ENCODE measurements at regions not wholly inside any gene's neighbourhood (a gene's known extent, or its start where the extent isn't known, plus 50 kb on each side); places are given as distances from the start of the nearest gene placed in this dataset.

DNA sequence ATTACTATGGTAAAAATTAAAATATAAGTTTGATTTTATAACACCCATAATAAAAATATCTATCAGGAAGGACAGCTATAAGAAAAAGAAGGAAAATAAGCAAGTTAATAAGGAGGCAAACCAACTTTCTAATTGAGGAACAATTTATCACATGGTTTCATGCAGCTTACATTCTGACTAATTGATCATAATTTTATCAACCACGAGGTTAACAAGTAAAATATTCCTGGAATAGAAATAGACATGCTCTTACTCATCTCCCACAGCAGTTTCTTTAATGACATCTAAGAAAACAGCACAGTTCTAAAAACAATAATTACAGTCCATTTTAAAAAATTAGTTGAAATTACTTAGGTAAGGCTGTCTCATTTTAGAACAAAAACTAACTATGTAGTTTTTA, 130.8 kb upstream of the KRR1 start:
- H3K4me3 ChIP-seq (ENCODE audit: low read depth, low read length), result no peak overlapping the region
- H3K36me3 ChIP-seq (replicated peaks), result no peaks in the 10 kb centered on the region
- DNase-seq, result no peak
- peak overlapping the region; percentile 71 for H3K27ac ChIP-seq
- TF ChIP-seq, protein P1, sequence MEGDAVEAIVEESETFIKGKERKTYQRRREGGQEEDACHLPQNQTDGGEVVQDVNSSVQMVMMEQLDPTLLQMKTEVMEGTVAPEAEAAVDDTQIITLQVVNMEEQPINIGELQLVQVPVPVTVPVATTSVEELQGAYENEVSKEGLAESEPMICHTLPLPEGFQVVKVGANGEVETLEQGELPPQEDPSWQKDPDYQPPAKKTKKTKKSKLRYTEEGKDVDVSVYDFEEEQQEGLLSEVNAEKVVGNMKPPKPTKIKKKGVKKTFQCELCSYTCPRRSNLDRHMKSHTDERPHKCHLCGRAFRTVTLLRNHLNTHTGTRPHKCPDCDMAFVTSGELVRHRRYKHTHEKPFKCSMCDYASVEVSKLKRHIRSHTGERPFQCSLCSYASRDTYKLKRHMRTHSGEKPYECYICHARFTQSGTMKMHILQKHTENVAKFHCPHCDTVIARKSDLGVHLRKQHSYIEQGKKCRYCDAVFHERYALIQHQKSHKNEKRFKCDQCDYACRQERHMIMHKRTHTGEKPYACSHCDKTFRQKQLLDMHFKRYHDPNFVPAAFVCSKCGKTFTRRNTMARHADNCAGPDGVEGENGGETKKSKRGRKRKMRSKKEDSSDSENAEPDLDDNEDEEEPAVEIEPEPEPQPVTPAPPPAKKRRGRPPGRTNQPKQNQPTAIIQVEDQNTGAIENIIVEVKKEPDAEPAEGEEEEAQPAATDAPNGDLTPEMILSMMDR (IDR thresholded peaks at IDR 0.05; ENCODE audit: low read depth, low read length, missing control alignments), result no peak
- in situ Hi-C loops (cut with HindIII; ENCODE audit: low pct_ligation_motif_present, low sequenced_read_pairs), result no loop called here
- H3K27me3 ChIP-seq (replicated peaks), result no peaks in the 10 kb centered on the region

DNA sequence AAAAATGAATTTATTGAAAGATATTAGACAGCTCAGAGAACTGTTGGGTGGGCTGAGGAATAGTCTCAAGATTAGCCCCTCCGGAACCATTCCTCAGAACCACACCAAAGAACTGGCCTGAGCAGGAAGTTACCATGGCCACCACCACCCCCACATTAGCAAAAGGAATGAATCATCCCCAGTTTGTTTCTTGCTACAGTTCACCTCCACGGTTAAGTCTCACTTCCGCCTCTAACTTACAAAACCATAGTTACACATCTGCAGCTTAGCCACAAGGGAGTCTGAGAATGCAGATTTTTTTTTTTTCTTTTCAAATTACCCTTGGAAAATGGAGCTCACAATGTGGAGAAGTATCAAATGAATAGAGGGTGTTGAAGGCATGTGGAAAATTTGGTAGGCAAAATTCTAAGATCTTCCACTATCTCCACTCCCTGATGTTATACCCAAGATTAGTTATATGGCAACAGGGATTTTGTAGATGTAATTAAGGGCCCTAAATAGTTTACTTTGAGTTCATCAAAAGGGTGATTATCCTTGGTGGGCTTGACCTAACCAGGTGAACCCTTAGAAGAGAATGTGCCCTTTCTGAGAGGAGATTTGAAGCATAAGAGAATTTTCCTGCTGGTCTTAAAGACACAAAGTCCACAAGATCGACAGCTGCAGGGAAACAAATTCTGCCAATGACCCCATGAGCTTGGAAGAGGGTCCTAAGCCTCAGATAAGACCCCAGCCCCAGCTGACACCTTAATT, 129.8 kb upstream of the KRR1 start:
- H3K36me3 ChIP-seq (replicated peaks), result no peaks in the 10 kb centered on the region
- H3K4me3 ChIP-seq (ENCODE audit: low read depth, low read length), result no peak overlapping the region
- in situ Hi-C loops (cut with HindIII; ENCODE audit: low pct_ligation_motif_present, low sequenced_read_pairs), result no loop called here
- DNase-seq, result peak; percentile 93
- peak overlapping the region; percentile 71 for H3K27ac ChIP-seq
- TF ChIP-seq, protein P1 (IDR thresholded peaks at IDR 0.05; ENCODE audit: low read depth, low read length, missing control alignments), result no peak
- no peaks in the 10 kb centered on the region for H3K27me3 ChIP-seq (replicated peaks)

DNA sequence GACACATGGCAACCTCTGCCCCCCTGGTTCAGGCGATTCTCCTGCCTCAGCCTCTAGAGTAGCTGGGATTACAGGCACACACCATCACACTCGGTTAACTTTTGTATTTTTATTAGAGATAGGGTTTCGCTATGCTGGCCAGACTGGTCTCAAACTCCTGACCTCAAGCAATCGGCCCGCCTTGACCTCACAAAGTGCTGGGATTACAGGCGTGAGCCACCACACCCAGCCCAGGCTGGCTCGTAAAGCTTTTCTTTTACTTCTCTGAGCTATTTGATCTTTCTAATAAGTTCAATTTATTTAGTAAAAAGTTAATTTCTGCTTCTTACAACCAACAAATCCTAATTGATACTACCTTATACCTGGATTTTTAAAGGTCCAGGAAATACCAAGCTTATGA, 127.4 kb upstream of the KRR1 start:
- no peak for DNase-seq
- H3K36me3 ChIP-seq (replicated peaks), result no peaks in the 10 kb centered on the region
- no peaks in the 10 kb centered on the region for H3K27me3 ChIP-seq (replicated peaks)
- TF ChIP-seq, protein P1 (IDR thresholded peaks at IDR 0.05; ENCODE audit: low read depth, low read length, missing control alignments), result no peak
- no peak overlapping the region for H3K4me3 ChIP-seq (ENCODE audit: low read depth, low read length)
- in situ Hi-C loops (cut with HindIII; ENCODE audit: low pct_ligation_motif_present, low sequenced_read_pairs), result no loop called here
- H3K27ac ChIP-seq, result no peak overlapping the region

DNA sequence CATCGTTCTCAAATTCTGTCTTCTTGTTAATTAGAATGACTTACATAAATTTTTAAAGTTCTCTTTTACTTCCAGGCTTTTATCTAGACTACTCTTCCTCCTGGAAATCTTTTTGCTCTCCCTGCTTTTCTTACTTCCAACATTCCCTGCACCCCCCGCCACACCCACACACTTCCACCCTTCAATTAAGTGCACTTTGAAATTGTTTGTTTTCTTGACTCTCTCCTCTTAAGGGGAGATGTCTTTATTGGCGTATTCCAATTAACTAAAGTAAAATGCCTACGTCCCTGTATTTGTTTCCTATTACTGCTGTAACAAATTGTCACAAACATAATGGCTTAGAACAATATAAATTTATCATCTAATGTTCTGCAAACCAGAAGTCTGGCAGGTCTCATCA, 125.2 kb upstream of the KRR1 start:
- Histone ChIP-seq H3K27me3 (replicated peaks) (no peaks in the 10 kb centered on the region), H3K36me3 (replicated peaks) (no peaks in the 10 kb centered on the region), H3K27ac (peak overlapping the region; percentile 79), H3K4me3 (ENCODE audit: low read depth, low read length) (no peak overlapping the region)
- TF ChIP-seq, protein P1 (IDR thresholded peaks at IDR 0.05; ENCODE audit: low read depth, low read length, missing control alignments), result no peak
- in situ Hi-C loops (cut with HindIII; ENCODE audit: low pct_ligation_motif_present, low sequenced_read_pairs), result no loop called here
- no peak for DNase-seq

DNA sequence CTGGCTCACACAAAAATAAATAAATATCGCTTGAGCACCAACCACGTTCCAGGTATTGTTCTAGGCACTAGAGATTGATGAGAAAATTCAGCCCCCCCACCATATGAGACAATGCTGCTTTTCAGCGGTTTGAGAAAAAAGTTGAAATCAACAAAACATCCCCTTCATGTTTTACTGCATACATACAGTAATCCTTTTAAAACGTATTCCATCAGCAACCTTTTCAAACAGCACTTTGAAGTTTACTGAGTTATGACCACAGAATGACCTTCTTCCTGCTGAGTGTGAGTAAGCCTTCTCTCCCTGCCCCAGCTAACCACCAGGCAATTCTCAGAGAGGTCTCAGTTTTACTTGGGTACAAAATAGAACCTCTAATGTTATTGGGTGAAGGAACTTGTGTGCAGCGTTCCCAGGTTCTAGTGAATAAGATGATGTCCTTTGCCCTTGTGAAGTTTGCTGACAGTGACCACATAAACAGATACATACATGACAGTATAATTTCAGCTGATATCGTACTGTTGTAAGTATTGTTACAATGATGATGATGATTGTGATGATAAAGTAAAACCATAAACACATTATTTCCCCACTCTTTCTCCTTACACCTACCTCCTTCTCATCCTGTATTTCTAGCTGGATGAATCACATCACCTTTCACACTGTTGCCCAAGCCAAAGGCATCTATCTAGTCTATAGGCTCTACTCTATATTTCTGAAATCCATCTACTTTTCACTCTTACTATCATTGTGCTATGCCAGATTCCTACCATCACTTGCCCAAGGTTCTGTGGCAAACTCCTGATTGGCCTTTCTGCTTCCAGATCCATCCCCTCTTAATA, 124.4 kb upstream of the KRR1 start:
- in situ Hi-C loops (cut with HindIII; ENCODE audit: low pct_ligation_motif_present, low sequenced_read_pairs), result no loop called here
- Histone ChIP-seq H3K4me3 (ENCODE audit: low read depth, low read length) (no peak overlapping the region), H3K27me3 (replicated peaks) (no peaks in the 10 kb centered on the region), H3K36me3 (replicated peaks) (no peaks in the 10 kb centered on the region), H3K27ac (peak overlapping the region; percentile 79)
- DNase-seq, result peak; percentile 94
- TF ChIP-seq, protein P1 (IDR thresholded peaks at IDR 0.05; ENCODE audit: low read depth, low read length, missing control alignments), result no peak
